Body of pancreas (tissue), 4 donors: ENCODE measurements at regions not wholly inside any gene's neighbourhood (a gene's known extent, or its start where the extent isn't known, plus 50 kb on each side); places are given as distances from the start of the nearest gene placed in this dataset.
A peak's percentile ranks its signal among the peaks of the same experiment; 100 is the strongest.

Source experiments
- ATAC-seq: fragments of 150-250 bp; one replicate; pipeline ENCODE4 v1.9.1; 2016
- DNase-seq, 4 donors: peaks; one replicate each; pipeline ENCODE4 v3.0.0-alpha.2; 2019
- H3K27ac ChIP-seq, 4 donors: fragments of 200-600 bp; sonication (generic); 1 replicate in 3 of 4; 2 replicates in 1 of 4; pipeline versions ENCODE4 v1.5.1 to v1.6.1; 2016 to 2019; ENCODE audit warnings: mild to moderate bottlenecking in 1 of 4, mixed read lengths in 1 of 4, moderate library complexity in 1 of 4
- H3K27me3 ChIP-seq, 2 donors: fragments of 200-600 bp; sonication (generic); one replicate each; pipeline ENCODE4 v1.6.0; 2016; ENCODE audit warnings: mild to moderate bottlenecking in 1 of 2
- H3K36me3 ChIP-seq, 2 donors: fragments of 200-600 bp; sonication (generic); replicated peaks in 1 of 2; 2 replicates each; pipeline ENCODE4 v1.5.1; 2016; ENCODE audit warnings: low read depth in 2 of 2; ENCODE audit not compliant: insufficient read depth in 1 of 2
- H3K4me1 ChIP-seq: fragments of 200-600 bp; sonication (generic); one replicate; pipeline ENCODE4 v1.6.0; 2016
- H3K4me3 ChIP-seq, 2 donors: fragments of 200-600 bp; sonication (generic); 1 replicate in 1 of 2; 2 replicates in 1 of 2; pipeline ENCODE4 v1.5.1; 2016 to 2019
- H3K9me3 ChIP-seq, 3 donors: fragments of 200-600 bp; sonication (generic); 1 replicate in 2 of 3; 2 replicates in 1 of 3; pipeline ENCODE4 v1.5.1; 2016
- CTCF ChIP-seq, 7 experiments: fragments of 450-650 bp in 4 of 7; fragments of 200-600 bp in 3 of 7; sonication (generic) in 3 of 7; IDR thresholded peaks; one replicate each; pipeline ENCODE4 v1.5.1; 2016 to 2019; ENCODE audit warnings: antibody characterized with exemption in 7 of 7
- POLR2A ChIP-seq, 3 donors: fragments of 450-650 bp; IDR thresholded peaks; one replicate each; pipeline ENCODE4 v1.6.1; 2016; ENCODE audit warnings: antibody characterized with exemption in 3 of 3, mild to moderate bottlenecking in 2 of 3
- WGBS, 2 donors: methylation state at CpG; one replicate each; pipeline ENCODE4 v1.1.5; 2017; 5-methylcytosine and 5-hydroxymethylcytosine counted together
- intact Hi-C: fragments of 100-400 bp; cut with DNase I; formaldehyde crosslinking; loops from one replicate; pipeline ENCODE4 v1.15.1; 2023

GRCh38 chr3:102176333-102177050 is 258.3 kb upstream of the ZPLD1 start:
- DNase-seq: no peak
- TF ChIP-seq POLR2A (IDR thresholded peaks at IDR 0.05) (no peak), CTCF (IDR thresholded peaks at IDR 0.05) (no peak)

GRCh38 chr3:102177075-102177755 is 257.6 kb upstream of the ZPLD1 start:
- no peaks in the 10 kb centered on the region for H3K9me3 ChIP-seq
- H3K27me3 ChIP-seq: no peaks in the 10 kb centered on the region
- ATAC-seq (no peak), DNase-seq (no peak)
- WGBS, 2 donors: 83 to 86% methylated on average over 11 of the region's 11 CpGs
- intact Hi-C loops: no loop called here
- peaks cover 45% of the 10 kb centered on the region for H3K4me1 ChIP-seq
- TF ChIP-seq CTCF (IDR thresholded peaks at IDR 0.05): no peak
- TF ChIP-seq POLR2A (IDR thresholded peaks at IDR 0.05): no peak
- no peak overlapping the region for H3K4me3 ChIP-seq
- no peaks in the 10 kb centered on the region for H3K36me3 ChIP-seq
- no peak overlapping the region for H3K27ac ChIP-seq

More at GRCh38 chr3:102176333-102177050, 258.3 kb upstream of the ZPLD1 start:
- intact Hi-C loops: no loop called here
- Histone ChIP-seq H3K27me3 (no peaks in the 10 kb centered on the region), H3K4me3 (no peak overlapping the region), H3K36me3 (no peaks in the 10 kb centered on the region), H3K9me3 (no peaks in the 10 kb centered on the region), H3K27ac (no peak overlapping the region), H3K4me1 (peaks cover 37% of the 10 kb centered on the region)
- WGBS, 2 donors: 60 to 71% methylated on average over 5 of the region's 5 CpGs
- no peak for ATAC-seq

GRCh38 chr3:102178817-102179216 is 256.0 kb upstream of the ZPLD1 start:
- ATAC-seq (no peak), DNase-seq (no peak)
- TF ChIP-seq CTCF (IDR thresholded peaks at IDR 0.05): no peak
- TF ChIP-seq POLR2A (IDR thresholded peaks at IDR 0.05): no peak
- intact Hi-C loops: no loop called here
- H3K4me3 ChIP-seq: no peak overlapping the region
- no peaks in the 10 kb centered on the region for H3K36me3 ChIP-seq
- H3K4me1 ChIP-seq: peaks cover 61% of the 10 kb centered on the region
- H3K27ac ChIP-seq: peak overlapping the region in 3 of 4 donors; percentile 75 to 86 (median 80)
- no peaks in the 10 kb centered on the region for H3K9me3 ChIP-seq
- no peaks in the 10 kb centered on the region for H3K27me3 ChIP-seq

- DNase-seq (no peak), ATAC-seq (no peak)
- Histone ChIP-seq H3K4me3 (no peak overlapping the region), H3K27me3 (no peaks in the 10 kb centered on the region), H3K36me3 (no peaks in the 10 kb centered on the region), H3K4me1 (peaks cover 63% of the 10 kb centered on the region), H3K9me3 (no peaks in the 10 kb centered on the region), H3K27ac (peak overlapping the region; percentile 28 to 86 (median 78))
- 21% methylated on average over 6 of the region's 6 CpGs for WGBS, 2 donors
- intact Hi-C loops: no loop called here
- TF ChIP-seq POLR2A (IDR thresholded peaks at IDR 0.05) (no peak), CTCF (IDR thresholded peaks at IDR 0.05) (no peak)
These were observed 255.3 kb upstream of the ZPLD1 start for GRCh38 chr3:102179326-102180177.
